Epithelial cell of prostate (primary cell): ENCODE measurements at regions not wholly inside any gene's neighbourhood (a gene's known extent, or its start where the extent isn't known, plus 50 kb on each side); places are given as distances from the start of the nearest gene placed in this dataset.

ENCODE experiments used
- DNase-seq: peaks from one replicate; pipeline ENCODE4 v3.0.0-alpha.2; 2011; ENCODE audit warnings: low read depth, low spot score
- H3K27ac ChIP-seq: fragments of 450-650 bp; 2 replicates; pipeline ENCODE4 v1.5.1; 2017; ENCODE audit warnings: mild to moderate bottlenecking

DNA sequence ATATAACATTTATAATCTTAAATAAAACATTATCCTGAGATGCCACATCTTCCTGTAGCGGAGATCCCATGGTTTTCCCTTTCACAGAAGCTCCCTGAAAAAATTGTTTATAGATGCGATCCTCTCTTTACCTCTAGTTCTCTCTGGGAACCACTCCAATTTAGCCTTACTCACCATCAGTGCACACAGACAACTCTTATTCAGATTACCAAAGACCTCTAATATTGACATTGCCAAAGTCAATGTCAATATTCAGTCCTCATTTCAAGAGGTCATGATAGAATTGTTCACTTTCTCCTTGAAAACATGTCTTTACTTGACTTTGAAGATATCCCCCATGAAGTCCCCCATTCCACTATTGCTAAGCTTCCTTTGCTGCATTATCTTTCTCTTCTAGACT lies 248.8 kb downstream of the CTH start:
- no peak overlapping the region for H3K27ac ChIP-seq
- no peak for DNase-seq

DNA sequence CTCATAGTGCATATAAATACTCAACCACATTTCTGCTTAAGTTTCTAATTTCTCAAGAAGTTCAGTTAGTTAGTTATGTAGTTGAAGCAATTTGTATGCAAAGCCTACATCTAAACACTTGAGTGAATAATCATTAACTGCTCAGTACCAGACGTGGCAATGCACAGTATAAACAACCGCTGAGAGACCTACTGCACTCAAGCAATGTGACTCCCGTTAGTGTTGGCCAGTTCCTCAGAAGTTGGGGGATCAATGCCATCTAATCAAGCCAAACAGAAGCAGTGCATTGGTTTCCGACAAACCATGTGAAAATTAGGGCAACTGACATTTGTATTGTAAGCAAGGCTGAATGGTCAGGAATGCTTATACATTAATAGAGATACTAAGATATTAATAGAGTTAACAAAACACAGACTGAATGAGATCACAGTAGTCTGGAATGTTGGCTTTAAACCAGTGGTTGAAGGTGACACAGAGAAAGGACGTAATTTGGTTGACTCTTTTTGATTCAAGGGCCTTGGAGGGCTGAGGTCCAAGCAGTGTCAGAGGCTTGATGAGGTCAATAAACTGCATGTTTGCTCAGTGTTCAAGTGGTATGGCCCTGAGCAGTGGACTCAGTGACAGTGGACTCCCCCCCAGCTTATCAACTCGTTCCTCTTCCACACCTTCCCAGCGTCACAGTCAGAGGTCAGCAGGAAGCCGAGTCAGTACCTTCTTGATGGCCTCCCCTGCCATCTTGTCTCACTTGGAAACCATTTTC lies 255.5 kb downstream of the CTH start:
- no peak for DNase-seq
- no peak overlapping the region for H3K27ac ChIP-seq

DNA sequence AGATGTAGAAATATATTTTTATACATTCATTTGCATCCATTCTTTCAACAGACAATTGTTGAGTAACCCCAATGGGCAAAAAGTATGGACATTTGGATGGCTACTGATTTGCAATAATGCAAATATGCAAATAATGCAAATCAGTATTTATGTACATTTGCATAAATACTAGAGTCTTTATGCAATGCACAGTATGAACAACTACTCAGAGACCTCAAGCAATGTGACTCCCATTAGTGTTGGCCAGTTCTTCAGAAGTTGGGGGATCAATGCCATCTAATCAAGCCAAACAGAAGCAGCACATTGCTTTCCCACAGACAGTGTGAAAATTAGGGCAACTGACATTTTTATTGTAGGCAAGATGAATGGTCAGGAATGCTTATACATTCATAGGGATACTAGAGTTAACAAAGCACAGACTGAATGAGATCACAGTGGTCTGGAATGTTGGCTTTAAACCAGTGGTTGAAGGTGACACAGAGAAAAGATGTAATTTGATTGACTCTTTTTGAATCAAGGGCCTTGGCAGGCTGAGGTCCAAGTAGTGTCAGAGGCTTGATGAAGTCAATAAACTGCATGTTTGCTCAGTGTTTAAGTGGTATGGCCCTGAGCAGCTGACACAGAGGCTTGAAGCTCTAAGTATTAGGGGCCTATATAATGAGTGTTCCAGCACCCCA lies 256.6 kb downstream of the CTH start:
- DNase-seq = no peak
- no peak overlapping the region for H3K27ac ChIP-seq

DNA sequence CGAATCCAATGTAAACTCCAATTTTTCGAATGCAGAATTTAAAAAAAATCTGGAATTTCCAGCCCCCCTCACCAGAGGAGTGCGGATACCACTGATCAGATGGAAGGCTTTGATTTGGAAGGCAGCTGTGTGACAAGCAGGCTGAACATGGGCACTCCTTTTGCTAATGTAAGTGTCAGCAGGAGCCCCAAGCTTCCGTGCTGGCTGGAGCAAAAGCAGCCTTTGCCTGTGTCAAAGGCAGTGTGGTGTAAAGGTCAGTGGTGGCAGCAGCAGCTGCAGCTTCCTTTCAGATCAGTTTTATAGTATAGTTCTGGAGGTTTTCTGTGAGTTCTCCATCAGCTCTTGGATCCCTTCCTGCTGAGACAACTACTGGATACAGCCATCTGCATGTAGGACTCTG lies 259.9 kb downstream of the CTH start:
- no peak for DNase-seq
- no peak overlapping the region for H3K27ac ChIP-seq

DNA sequence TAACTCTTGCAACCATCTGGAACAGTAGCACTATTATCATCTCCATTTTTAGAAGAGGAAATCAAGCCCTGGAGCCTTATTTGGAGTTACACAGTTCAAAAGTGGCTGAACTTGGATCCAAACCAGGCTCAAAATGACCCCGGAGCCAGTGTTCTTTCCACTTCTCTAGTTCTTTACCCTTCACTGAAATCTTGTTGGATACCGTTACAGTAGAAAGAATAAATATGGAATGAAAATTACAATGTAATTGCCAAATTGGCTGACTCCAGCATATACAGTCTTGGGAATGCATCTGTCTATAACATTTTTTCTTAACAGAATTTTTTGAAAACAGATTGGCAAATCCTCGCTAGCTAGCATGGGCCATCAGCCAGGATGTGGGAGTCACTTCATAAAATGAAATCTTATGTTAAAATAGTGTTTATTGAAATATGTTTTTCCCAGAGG lies 261.4 kb downstream of the CTH start:
- DNase-seq = no peak
- H3K27ac ChIP-seq = no peak overlapping the region

DNA sequence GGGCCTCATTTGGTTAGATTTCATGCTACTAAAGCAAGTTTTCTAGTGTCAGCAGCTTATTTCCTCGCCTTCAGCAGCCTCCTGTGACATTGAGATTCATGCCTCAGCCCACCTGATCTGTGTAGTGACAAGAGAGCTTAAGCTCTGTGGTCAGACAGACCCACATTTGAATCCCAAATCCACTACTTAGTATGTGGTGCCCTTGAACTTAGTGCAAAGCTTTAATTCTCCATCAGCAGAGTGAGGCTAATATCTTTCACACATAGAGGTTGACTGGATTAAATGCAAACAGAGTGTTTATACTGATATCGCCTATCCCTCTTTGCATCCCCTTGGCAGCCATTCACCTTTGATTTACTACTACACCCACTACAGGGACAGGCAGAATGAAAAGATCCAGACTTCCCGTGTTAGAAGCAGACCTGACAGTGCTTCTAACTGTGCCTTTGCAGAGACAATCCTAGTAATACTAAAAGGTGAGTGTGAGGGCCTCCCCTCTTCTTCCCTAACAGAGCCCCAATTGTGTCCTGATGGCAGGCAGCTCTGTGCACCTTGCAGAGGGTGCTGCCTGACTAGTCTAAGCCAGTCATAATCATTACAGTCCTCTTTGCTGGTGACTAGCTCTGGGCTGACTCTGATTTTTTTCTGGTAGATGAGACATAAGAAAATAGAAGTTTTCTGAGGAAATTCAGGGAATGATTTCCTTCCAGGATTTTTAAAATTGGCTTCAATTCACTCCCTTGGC lies 264.0 kb downstream of the CTH start:
- H3K27ac ChIP-seq = no peak overlapping the region
- DNase-seq = no peak

- H3K27ac ChIP-seq = no peak overlapping the region
- no peak for DNase-seq
These were observed 264.7 kb downstream of the CTH start for GRCh38 chr1:70675737-70676156.

DNA sequence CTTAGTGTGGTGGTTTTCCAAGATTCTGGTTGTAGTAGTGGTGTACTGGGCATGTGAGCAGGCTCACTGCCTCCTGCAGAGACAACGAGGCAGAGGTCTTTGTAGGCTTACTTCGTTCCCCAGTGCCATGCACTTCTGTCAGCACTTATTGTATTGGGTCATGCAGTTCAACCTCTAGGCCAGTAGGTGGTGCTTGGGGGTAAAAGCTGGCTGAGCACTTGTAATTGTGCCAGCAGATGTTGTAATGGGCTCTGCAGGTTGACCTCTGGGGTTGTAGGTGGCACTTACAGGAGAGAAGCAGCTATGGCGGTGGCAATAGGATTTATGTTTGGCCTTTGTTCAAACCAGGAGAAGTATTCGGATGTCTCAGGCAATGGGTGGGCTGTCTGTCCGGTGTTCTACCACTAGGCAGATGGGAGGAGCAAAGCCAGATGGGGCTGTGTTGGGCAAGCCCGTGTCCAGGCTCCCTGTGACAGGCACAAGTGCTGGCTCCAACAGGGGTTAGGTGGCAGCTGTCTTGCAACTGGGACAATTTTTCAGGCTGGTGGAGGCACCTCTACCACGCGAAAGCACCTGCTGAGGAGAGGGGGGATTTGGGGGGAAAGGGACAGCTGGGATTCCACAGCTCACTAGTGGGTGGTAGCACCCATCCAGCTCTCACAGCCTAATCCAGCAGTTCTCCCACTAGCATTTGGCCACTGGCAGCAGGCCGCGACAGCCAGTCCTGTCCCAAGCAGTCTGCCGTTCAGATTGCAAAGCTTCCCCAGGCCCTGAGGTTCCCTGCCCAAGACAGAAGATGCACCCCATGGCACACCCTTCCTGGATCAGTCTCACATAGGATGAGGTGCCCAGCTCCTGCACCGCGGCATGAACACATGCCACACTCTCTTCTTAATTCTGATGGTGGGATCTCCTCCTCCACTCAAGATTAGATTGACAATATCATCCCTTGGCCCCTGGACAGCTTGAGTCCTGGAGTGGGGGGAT lies 274.5 kb downstream of the CTH start:
- no peak overlapping the region for H3K27ac ChIP-seq
- DNase-seq = peak; percentile 10

GRCh38 chr1:70688580-70688979 lies 277.5 kb downstream of the CTH start:
- H3K27ac ChIP-seq = no peak overlapping the region
- DNase-seq = no peak

DNA sequence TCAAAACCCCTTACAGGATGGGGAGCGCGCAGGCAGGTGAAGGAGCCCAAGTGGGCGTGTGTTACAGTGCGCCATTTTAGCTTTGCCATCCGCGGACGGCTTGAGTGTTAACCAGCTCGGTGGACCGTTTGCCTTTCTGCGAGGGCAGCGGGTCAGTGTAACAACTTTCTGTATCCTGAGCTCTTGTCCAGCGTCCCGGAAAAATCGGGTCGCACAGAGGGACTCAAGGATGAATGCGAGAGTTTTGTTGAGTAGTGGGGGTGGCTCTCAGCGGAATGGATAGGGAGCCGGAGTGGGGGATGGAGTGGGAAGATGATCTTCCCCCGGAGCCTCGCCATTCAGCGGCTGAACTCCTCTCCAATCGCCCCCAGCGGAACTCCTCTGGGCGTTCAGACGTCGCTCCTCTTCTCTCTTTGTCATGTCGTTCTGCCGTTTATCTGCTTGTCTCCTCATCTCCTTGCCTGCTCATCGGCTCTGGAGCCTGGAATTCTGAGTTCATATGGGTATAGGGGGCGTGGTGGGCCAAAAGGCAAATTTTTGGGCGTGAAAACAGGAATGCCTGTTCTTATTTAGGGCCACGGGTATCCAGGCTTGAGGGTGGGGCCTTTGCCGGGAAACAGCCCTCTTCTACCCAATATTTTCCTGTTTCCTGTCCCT lies 295.4 kb downstream of the CTH start:
- no peak overlapping the region for H3K27ac ChIP-seq
- no peak for DNase-seq

DNA sequence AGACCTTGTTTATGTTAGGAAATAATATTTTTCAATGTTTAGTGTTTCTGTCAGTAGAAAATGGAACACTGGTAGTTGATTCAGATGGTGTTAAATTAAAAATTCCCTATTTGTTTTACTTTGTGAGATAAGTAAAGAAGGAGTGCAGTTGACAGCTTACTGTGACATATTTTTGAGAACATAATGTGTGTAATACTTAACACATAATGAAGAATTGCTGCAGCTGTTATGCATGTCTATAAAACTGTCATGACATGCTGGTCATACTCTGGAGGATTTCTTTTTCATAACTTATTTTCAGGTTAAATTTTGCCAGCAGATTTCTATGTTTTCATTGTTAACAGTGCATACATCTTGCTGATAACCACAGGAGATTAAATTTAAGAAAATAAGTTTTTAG lies 296.1 kb downstream of the CTH start:
- no peak for DNase-seq

GRCh38 chr1:70714149-70714548 lies 303.1 kb downstream of the CTH start:
- no peak for DNase-seq
- no peak overlapping the region for H3K27ac ChIP-seq

More for the DNA sequence above, 296.1 kb downstream of the CTH start:
- no peak overlapping the region for H3K27ac ChIP-seq

GRCh38 chr1:70717211-70717610 lies 306.1 kb downstream of the CTH start:
- DNase-seq = no peak

DNA sequence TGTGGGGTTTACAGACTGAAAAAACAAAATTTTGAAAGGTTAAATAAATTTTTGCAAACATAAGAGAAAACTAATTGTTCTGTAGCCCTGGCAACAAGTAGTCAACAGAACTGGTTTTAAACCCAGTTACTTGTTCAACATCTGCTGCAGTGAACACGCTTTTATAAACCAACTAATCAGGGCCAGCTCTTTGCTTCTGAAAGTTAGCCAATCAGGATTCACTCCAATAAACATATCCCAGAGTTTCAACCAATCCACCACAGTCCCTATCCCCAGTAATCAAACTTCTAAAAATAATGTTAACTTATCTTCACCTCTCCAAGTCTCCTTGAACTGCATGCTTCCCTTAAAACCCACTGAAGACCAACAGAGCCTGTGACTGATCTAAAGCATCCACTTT lies 306.6 kb downstream of the CTH start:
- DNase-seq = no peak
- no peak overlapping the region for H3K27ac ChIP-seq

More at GRCh38 chr1:70717211-70717610, 306.1 kb downstream of the CTH start:
- no peak overlapping the region for H3K27ac ChIP-seq

GRCh38 chr1:70718086-70718630 lies 307.1 kb downstream of the CTH start:
- H3K27ac ChIP-seq = no peak overlapping the region
- DNase-seq = no peak

DNA sequence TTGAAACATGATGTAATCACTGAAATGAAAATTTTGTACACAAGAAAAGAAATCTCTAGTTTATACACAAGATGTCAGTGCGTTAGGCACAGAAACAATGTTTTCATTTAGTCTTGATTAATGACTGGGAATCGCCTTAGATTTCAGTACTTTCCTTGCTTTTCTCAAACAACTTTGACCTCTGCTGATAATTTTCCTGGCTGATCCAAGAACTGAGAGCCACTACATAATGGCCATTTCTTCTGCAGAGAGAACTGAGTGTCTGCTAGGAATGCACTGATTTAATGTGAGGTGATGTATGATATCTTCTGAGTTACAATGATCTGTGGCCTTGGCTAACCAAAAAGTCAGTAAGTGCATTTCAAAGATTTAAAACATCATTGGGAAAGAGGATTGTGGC lies 308.1 kb downstream of the CTH start:
- no peak for DNase-seq
- no peak overlapping the region for H3K27ac ChIP-seq

- DNase-seq = no peak
- H3K27ac ChIP-seq = no peak overlapping the region
These were observed 309.0 kb downstream of the CTH start for GRCh38 chr1:70720109-70720508.

GRCh38 chr1:70720521-70720920 lies 309.5 kb downstream of the CTH start:
- no peak for DNase-seq
- H3K27ac ChIP-seq = no peak overlapping the region

GRCh38 chr1:70727886-70728489 lies 316.9 kb downstream of the CTH start:
- no peak for DNase-seq
- no peak overlapping the region for H3K27ac ChIP-seq
